Activated CD4-positive, alpha-beta T cell treated with anti-CD3 and anti-CD28 coated beads, Interleukin-10, Interleukin-2, amounts not matched to agents 100 ng/mL and 50 ng/mL, durations not matched to agents 16 hours and 8 hours (primary cell): ENCODE measurements at regions not wholly inside any gene's neighbourhood (a gene's known extent, or its start where the extent isn't known, plus 50 kb on each side); places are given as distances from the start of the nearest gene placed in this dataset.
A peak's percentile ranks its signal among the peaks of the same experiment; 100 is the strongest.
"Not testable (repeated sequence)": the region's sequence is repeated elsewhere in the genome, so short reads cannot be mapped to it uniquely, and the experiment has no call there.

Experiments
- DNase-seq: peaks from one replicate; pipeline ENCODE4 v3.0.0-alpha.2; 2020

GRCh38 chr17:22507823-22508222, 815.5 kb downstream of the KCNJ18 start:
- DNase-seq = peak; percentile 9

- DNase-seq = no peak
Measured at GRCh38 chr17:22510504-22510903, 818.2 kb downstream of the KCNJ18 start.

GRCh38 chr17:22511431-22511830, 819.1 kb downstream of the KCNJ18 start:
- DNase-seq = no peak

GRCh38 chr17:22512057-22512456, 819.7 kb downstream of the KCNJ18 start:
- DNase-seq = no peak

- no peak for DNase-seq
Measured at GRCh38 chr17:22512506-22512905, 820.2 kb downstream of the KCNJ18 start.

GRCh38 chr17:22512997-22513538, 820.7 kb downstream of the KCNJ18 start:
- DNase-seq = no peak

GRCh38 chr17:22514315-22514714, 822.0 kb downstream of the KCNJ18 start:
- DNase-seq = no peak

GRCh38 chr17:22514767-22515320, 822.5 kb downstream of the KCNJ18 start:
- DNase-seq = no peak

GRCh38 chr17:22515599-22515998, 823.3 kb downstream of the KCNJ18 start:
- DNase-seq = no peak

GRCh38 chr17:22516861-22517636, 824.7 kb downstream of the KCNJ18 start:
- DNase-seq = no peak

- no peak for DNase-seq
Measured at GRCh38 chr17:22517716-22518115, 825.4 kb downstream of the KCNJ18 start.

- DNase-seq = no peak
Measured at GRCh38 chr17:22518185-22518584, 825.9 kb downstream of the KCNJ18 start.

GRCh38 chr17:22548873-22549272, 856.5 kb downstream of the KCNJ18 start:
- DNase-seq = not testable (repeated sequence)

GRCh38 chr17:22551695-22552415, 859.5 kb downstream of the KCNJ18 start:
- not testable (repeated sequence) for DNase-seq

- no peak for DNase-seq
Measured at GRCh38 chr17:22569459-22570143, 877.3 kb downstream of the KCNJ18 start.

- DNase-seq = no peak
Measured at GRCh38 chr17:22570144-22570845, 878.0 kb downstream of the KCNJ18 start.

GRCh38 chr17:22599322-22599721, 907.0 kb downstream of the KCNJ18 start:
- DNase-seq = no peak

GRCh38 chr17:22600644-22601298, 908.4 kb downstream of the KCNJ18 start:
- peak; percentile 23 for DNase-seq
